SK-N-SH (cell line): ENCODE measurements at regions not wholly inside any gene's neighbourhood (a gene's known extent, or its start where the extent isn't known, plus 50 kb on each side); places are given as distances from the start of the nearest gene placed in this dataset.

Experiments
- CHD2 ChIP-seq: fragments of 150-350 bp; IDR thresholded peaks from 2 replicates; pipeline ENCODE4 v1.6.1; 2018; ENCODE audit warnings: low read length; ENCODE audit not compliant: partially characterized antibody
- CTCF ChIP-seq: fragments of 200-600 bp; sonication (generic); IDR thresholded peaks from 2 replicates; pipeline ENCODE4 v1.6.1; 2017; ENCODE audit warnings: antibody characterized with exemption, mild to moderate bottlenecking, moderate library complexity
- EP300 ChIP-seq, 2 experiments: IDR thresholded peaks; 2 replicates each; pipeline versions ENCODE4 v1.4.0 to v1.6.1; 2012; ENCODE audit warnings: borderline replicate concordance in 1 of 2, low read depth in 1 of 2, low read length in 1 of 2
- GABPA ChIP-seq: IDR thresholded peaks from 2 replicates; pipeline ENCODE4 v1.4.0; 2012; ENCODE audit warnings: low read depth, mild to moderate bottlenecking
- GATA2 ChIP-seq: sonication (generic); formaldehyde crosslinking; IDR thresholded peaks from 2 replicates; pipeline ENCODE4 v1.5.0; 2020; ENCODE audit warnings: mild to moderate bottlenecking, missing genetic modification reagents
- NRF1 ChIP-seq: IDR thresholded peaks from 2 replicates; pipeline ENCODE4 v1.6.1; 2012; ENCODE audit warnings: low read depth, mild to moderate bottlenecking, low read length
- PBX3 ChIP-seq: IDR thresholded peaks from 2 replicates; pipeline ENCODE4; 2012
- POLR2AphosphoS5 ChIP-seq: IDR thresholded peaks from 2 replicates; pipeline ENCODE4 v1.6.1; 2012; ENCODE audit warnings: low read depth, low read length
- RAD21 ChIP-seq: IDR thresholded peaks from 2 replicates; pipeline ENCODE4 v1.6.1; 2012; ENCODE audit warnings: mild to moderate bottlenecking, low read length
- REST ChIP-seq: IDR thresholded peaks from 2 replicates; pipeline ENCODE4 v1.6.1; 2012; ENCODE audit warnings: mild to moderate bottlenecking, low read depth, low read length, moderate library complexity
- TAF1 ChIP-seq: IDR thresholded peaks from 2 replicates; pipeline ENCODE4 v1.6.1; 2012; ENCODE audit warnings: low read depth, mild to moderate bottlenecking, low read length, moderate library complexity, borderline replicate concordance
- TCF12 ChIP-seq: IDR thresholded peaks from 2 replicates; pipeline ENCODE4 v1.4.0; 2012
- YY1 ChIP-seq: IDR thresholded peaks from 2 replicates; pipeline ENCODE4 v1.4.0; 2012; ENCODE audit warnings: low read depth, mild to moderate bottlenecking

GRCh38 chr2:19589791-19590190, 231.4 kb upstream of the OSR1 start:
- TF ChIP-seq YY1 (no peak), CTCF (no peak), PBX3 (no peak), REST (no peak), EP300 (IDR thresholded peaks at IDR 0.05; ENCODE audit: borderline replicate concordance in 1 of 2, low read depth in 1 of 2, low read length in 1 of 2) (no peak), CHD2 (no peak), POLR2AphosphoS5 (no peak), TAF1 (no peak), TCF12 (no peak), RAD21 (no peak), NRF1 (no peak), GABPA (no peak), GATA2 (no peak)
